ENCODE measurements at regions not wholly inside any gene's neighbourhood (a gene's known extent, or its start where the extent isn't known, plus 50 kb on each side); places are given as distances from the start of the nearest gene placed in this dataset.

DNA sequence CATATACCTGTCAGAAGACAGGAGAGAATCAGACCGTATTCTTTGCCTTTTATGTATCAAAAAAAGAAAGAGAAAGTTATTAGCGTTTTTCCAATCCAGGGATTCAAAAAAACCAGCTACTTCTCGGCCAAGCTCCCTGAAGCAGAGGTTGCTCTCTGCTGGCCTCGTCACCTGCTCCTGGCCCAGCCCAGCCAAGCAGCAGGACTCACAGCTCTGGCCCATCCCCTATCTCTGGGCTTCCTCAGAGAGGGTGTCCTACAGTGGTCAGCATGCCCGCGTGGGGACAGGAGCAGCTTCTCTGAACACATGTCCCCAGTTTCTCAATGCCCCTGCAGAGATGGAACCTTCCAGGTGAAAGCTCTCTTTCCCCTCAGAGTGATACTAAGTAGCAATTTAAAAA, 209.0 kb downstream of the URI1 start:
- intact Hi-C loops (cut with DNase I): no loop called here

DNA sequence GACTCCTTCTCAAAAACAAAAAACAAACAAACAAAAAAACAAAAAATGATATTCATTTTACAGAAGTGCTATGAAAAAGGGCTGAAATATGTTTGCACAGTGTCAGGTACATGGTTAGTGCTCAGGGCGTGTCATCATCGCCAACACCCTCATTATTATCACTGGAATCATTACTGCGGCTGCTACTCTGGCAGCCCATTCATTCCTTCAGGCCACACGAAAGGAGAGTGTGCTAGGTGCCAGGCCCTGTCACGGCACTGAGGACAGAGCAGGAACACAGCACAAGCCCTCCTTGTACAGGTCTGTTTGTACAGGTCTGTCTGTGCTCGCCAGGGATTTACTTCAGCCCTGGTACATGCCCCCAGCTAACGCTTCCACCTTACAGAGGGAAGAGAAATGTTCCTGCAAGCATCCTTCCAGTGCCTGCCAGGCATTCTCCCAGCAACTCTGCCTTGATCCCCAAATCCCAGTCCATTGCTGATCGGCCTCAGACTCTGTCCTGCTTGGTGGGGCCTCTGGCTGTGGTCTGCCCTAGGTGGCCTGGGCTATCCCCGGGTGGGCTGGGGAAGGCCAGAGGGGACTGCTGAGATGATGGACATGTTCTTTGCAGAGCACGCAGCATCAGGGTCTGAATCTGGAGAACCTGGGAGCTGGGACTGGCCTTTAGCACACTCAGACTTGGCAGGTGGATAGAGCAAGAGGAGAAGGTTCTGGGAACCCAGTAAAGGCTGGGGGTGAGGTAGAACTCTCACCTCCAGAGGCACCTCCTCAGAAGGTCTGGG, 210.7 kb downstream of the URI1 start:
- intact Hi-C loops (cut with DNase I): no loop called here
- Histone ChIP-seq H3K36me3 (replicated peaks in 1 of 2) (no peaks in the 10 kb centered on the region), H3K27me3 (no peaks in the 10 kb centered on the region), H3K27ac (no peak overlapping the region), H3K4me1 (replicated peaks in 1 of 2) (no peaks in the 10 kb centered on the region), H3K4me3 (no peak overlapping the region), H3K9me3 (replicated peaks in 1 of 3) (no peaks in the 10 kb centered on the region)
- 80 to 91% (median 85%) methylated on average over 8 to 10 of the region's 10 CpGs for WGBS, 4 donors
- DNase-seq: no peak
- TF ChIP-seq POLR2A (IDR thresholded peaks at IDR 0.05): no peak
- TF ChIP-seq, protein P1, sequence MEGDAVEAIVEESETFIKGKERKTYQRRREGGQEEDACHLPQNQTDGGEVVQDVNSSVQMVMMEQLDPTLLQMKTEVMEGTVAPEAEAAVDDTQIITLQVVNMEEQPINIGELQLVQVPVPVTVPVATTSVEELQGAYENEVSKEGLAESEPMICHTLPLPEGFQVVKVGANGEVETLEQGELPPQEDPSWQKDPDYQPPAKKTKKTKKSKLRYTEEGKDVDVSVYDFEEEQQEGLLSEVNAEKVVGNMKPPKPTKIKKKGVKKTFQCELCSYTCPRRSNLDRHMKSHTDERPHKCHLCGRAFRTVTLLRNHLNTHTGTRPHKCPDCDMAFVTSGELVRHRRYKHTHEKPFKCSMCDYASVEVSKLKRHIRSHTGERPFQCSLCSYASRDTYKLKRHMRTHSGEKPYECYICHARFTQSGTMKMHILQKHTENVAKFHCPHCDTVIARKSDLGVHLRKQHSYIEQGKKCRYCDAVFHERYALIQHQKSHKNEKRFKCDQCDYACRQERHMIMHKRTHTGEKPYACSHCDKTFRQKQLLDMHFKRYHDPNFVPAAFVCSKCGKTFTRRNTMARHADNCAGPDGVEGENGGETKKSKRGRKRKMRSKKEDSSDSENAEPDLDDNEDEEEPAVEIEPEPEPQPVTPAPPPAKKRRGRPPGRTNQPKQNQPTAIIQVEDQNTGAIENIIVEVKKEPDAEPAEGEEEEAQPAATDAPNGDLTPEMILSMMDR (IDR thresholded peaks at IDR 0.05): no peak

More for the DNA sequence above, 209.0 kb downstream of the URI1 start:
- 63 to 66% (median 65%) methylated on average over 6 of the region's 6 CpGs for WGBS, 4 donors
- DNase-seq: no peak
- Histone ChIP-seq H3K4me1 (replicated peaks in 1 of 2) (no peaks in the 10 kb centered on the region), H3K27ac (no peak overlapping the region), H3K9me3 (replicated peaks in 1 of 3) (no peaks in the 10 kb centered on the region), H3K4me3 (no peak overlapping the region), H3K27me3 (no peaks in the 10 kb centered on the region), H3K36me3 (replicated peaks in 1 of 2) (no peaks in the 10 kb centered on the region)
- TF ChIP-seq, protein P1 (IDR thresholded peaks at IDR 0.05): no peak
- TF ChIP-seq POLR2A (IDR thresholded peaks at IDR 0.05): no peak

DNA sequence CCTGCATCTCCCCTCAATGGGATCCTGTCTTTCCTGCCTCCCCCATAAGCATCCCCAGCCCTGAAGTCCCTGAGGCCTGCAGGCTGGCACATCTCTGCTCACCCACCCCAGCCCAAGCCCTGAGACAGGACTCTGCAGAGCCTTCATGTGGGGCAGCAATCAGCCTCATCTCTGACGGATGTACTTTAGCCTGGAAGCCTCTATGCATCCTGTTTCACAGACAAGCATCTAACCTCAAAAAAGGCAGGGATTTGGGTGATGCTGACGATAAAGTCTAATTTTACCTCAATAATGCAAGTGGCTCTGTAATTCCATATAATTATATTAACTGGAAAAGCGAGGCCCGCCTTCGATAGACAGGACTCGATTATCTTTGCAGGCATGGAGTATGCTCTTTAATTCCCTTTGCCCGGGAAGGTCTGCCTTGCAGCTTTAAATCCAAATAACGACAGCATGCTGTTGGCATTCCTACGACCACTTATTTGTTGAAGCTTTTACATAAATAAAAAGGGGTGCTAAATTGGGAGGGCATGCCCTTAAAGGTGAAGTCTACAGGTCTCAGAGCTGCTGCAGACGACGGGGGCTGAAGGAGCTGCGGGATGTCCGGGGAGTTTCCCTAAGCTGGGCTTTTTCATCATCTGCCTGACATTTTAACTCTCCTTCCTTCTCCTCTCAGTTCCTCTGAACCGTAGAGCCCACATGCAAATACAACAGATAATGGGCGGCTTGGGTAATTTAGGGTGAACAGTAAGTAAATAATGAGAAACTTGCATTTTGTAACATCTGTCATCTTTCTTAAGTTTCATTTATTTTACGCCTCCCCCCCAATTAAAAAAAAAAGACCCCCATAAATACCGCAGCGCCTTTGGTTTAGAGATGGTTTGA, 211.5 kb downstream of the URI1 start:
- Histone ChIP-seq H3K27ac (no peak overlapping the region), H3K27me3 (no peaks in the 10 kb centered on the region), H3K36me3 (replicated peaks in 1 of 2) (no peaks in the 10 kb centered on the region), H3K4me1 (replicated peaks in 1 of 2) (no peaks in the 10 kb centered on the region), H3K9me3 (replicated peaks in 1 of 3) (no peaks in the 10 kb centered on the region), H3K4me3 (no peak overlapping the region)
- no peak for DNase-seq
- TF ChIP-seq, protein P1 (IDR thresholded peaks at IDR 0.05): no peak
- no peak for TF ChIP-seq POLR2A (IDR thresholded peaks at IDR 0.05)
- intact Hi-C loops (cut with DNase I): no loop called here
- 59 to 65% (median 60%) methylated on average over 18 of the region's 18 CpGs for WGBS, 4 donors

DNA sequence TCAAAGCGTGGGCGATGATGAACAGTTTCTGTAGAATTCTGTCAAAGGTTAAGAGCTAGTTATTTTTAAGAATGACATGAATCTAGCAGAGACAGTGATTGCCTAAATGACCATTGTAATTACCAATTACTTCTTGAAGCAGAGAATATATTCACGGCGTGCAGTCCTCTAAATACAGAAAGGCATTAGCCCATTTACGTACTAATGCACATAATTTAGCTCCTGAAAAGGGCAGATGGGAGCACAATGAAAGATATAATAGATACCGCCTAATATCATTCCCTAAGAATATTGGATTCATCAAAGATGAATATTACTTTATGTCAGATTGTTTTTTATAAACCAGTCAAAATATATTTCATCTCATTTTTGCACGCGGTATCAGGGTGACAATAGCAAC, 212.4 kb downstream of the URI1 start:
- H3K36me3 ChIP-seq (replicated peaks in 1 of 2): no peaks in the 10 kb centered on the region
- intact Hi-C loops (cut with DNase I): no loop called here
- 73 to 82% (median 78%) methylated on average over 8 of the region's 8 CpGs for WGBS, 4 donors

More for the DNA sequence above, 212.4 kb downstream of the URI1 start:
- Histone ChIP-seq H3K9me3 (replicated peaks in 1 of 3) (no peaks in the 10 kb centered on the region), H3K4me3 (no peak overlapping the region), H3K27me3 (no peaks in the 10 kb centered on the region), H3K27ac (no peak overlapping the region), H3K4me1 (replicated peaks in 1 of 2) (no peaks in the 10 kb centered on the region)
- DNase-seq: no peak
- TF ChIP-seq, protein P1 (IDR thresholded peaks at IDR 0.05): no peak
- TF ChIP-seq POLR2A (IDR thresholded peaks at IDR 0.05): no peak
